HG03558 (cell line): ENCODE measurements at regions not wholly inside any gene's neighbourhood (a gene's known extent, or its start where the extent isn't known, plus 50 kb on each side); places are given as distances from the start of the nearest gene placed in this dataset.
"Not testable (repeated sequence)": the region's sequence is repeated elsewhere in the genome, so short reads cannot be mapped to it uniquely, and the experiment has no call there.

ENCODE experiments used
- ATAC-seq: cut with Tn5 transposase; IDR thresholded peaks from one replicate; pipeline ENCODE4 v1.9.1; 2021; ENCODE audit warnings: moderate number of reproducible peaks; ENCODE audit not compliant: unreplicated experiment; ENCODE audit errors: extremely low read depth

- ATAC-seq = no peak
These were observed 52.2 kb upstream of the MKI67 start for GRCh38 chr10:128178302-128178958.

- no peak for ATAC-seq
These were observed 54.6 kb upstream of the MKI67 start for GRCh38 chr10:128180843-128181242.

DNA sequence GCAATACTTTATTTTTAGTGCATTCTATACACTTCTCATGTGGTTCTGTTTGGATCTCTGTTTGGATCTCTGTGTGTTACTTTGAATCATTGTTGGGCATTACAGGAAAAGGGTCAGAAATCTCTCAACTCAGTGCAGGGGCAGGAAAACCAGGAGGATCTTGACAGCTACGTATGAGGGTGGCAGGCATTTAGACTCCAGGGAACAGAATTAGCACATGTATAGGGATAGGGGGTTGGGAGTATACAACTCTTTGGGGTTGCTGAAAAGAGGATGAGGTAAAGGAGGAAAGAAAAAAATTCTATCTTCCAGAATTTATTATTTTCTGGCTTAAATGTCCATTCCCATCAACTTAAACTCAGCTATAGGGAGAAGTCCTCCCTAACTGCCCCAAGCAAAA, 59.4 kb upstream of the MKI67 start:
- ATAC-seq = no peak

GRCh38 chr10:128186959-128187787, 61.0 kb upstream of the MKI67 start:
- no peak for ATAC-seq

- no peak for ATAC-seq
These were observed 61.6 kb upstream of the MKI67 start for GRCh38 chr10:128187788-128188185.

- no peak for ATAC-seq
These were observed 63.0 kb upstream of the MKI67 start for GRCh38 chr10:128189176-128189575.

DNA sequence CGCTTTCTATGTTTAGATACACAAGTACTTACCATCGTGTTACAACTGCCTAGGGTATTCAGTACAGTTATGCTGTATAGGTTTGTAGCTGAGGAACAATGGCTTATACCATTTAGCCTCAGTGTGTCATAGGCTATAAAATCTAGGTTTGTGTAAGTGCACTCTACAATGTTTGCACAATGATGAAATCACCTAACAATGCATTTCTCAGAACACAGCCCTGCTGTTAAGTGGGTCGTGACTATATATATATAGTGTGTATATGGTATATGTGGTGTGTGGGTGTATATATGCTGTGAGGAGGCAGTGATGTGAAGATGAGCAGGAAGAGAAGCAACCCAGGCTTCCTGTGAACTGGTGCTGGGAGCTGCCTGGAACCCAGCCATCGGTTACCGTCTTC, 65.6 kb upstream of the MKI67 start:
- no peak for ATAC-seq

DNA sequence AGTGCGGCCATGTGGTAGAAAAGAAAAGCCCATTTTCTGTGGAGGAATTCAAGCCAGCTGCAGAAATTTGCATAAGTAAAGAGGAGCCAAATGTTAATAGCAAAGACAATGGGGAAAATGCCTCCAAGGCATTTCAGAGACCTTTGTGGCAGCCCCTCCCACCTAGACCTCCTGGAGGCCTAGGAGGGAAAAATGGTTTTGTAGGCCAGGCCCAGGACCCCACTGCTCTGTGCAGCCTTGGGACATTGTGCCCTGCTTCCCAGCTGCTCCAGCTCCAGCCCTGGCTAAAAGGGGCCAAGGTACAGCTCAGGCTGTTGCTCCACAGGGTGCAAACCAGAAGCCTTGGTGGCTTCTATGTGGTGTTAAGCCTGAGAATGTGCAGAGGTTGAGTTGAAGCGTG, 75.6 kb upstream of the MKI67 start:
- ATAC-seq = not testable (repeated sequence)

- ATAC-seq = no peak
These were observed 76.8 kb upstream of the MKI67 start for GRCh38 chr10:128203028-128203427.

DNA sequence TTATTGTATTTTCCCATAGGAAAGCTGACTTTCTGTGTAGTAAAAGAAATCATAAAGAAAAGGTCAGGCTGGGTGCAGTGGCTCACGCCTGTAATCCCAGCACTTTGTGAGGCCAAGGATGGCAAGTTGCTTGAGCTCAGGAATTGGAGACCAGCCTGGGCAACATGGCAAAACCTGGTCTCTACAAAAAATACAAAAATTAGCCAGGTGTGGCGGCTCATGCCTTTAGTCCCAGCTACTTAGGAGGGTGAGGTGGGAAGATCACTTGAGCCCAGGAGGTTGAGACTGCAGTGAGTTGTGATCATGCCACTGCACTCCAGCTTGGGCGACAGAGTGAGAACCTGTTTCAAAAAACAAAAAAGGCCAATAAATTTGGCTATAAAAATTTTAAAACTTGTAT, 79.4 kb upstream of the MKI67 start:
- ATAC-seq = not testable (repeated sequence)

GRCh38 chr10:128206676-128207075, 80.5 kb upstream of the MKI67 start:
- ATAC-seq = no peak

DNA sequence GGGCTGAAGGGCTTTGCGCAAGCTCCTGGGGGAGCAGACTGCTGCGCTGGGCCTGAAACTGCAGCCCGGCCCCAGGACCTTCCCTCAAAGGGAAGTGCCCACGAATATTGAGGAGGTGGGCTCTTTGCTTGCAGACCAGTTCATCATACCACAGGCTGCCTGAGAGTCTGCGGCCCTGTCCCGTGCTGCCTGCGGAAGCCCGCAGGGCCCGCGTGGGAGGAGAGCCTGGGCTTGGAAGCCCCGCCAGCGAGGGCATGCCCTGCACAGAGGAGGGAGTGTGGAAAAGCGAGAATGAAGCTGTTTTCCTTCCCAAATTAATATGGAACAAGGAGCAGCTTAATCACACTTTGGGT, 83.6 kb upstream of the MKI67 start:
- ATAC-seq = no peak

- ATAC-seq = no peak
These were observed 84.2 kb upstream of the MKI67 start for GRCh38 chr10:128210215-128211063.

- ATAC-seq = no peak
These were observed 84.9 kb upstream of the MKI67 start for GRCh38 chr10:128211064-128211504.

- peak; percentile 99 for ATAC-seq
These were observed 85.9 kb upstream of the MKI67 start for GRCh38 chr10:128211953-128212727.

DNA sequence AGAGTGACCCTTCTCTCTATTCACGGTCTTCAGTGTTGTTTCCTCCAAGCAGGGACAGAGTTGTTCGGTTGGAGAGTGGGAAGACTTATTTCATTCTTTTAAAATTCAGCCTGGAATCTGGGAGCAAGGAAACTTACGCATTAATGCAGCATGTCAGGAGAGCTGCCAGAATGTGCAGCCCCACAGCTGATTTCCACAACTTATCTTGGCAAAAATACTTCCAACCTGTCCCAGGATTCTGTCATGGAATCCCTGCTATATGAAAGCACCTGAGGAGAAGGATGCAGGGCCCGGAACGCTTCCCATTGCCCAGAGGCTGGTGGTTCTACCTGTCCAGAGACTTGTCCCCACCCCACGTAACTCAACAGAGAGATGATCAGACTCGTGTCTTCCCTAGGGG, 86.9 kb upstream of the MKI67 start:
- ATAC-seq = no peak

DNA sequence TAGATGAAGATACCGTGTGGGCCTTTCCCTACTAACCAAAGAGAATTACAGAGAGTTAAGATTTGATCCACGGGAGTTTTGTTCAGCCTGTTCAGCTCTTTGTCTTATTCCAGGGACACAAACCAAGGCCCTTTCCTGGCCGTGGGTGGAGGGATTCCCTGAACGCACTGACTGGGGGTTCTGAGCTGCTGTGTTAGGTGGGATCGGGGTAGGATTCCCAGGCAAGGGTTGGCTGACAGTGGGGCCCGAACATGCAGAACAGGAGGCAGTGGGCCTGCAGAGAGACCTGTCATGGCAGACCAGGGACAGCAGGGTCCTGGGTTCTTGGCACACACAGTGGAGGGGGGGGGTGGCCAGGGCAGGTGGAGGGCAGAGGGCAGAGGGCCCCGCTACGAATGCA, 89.5 kb upstream of the MKI67 start:
- no peak for ATAC-seq

- ATAC-seq = no peak
These were observed 90.9 kb upstream of the MKI67 start for GRCh38 chr10:128217136-128217535.

DNA sequence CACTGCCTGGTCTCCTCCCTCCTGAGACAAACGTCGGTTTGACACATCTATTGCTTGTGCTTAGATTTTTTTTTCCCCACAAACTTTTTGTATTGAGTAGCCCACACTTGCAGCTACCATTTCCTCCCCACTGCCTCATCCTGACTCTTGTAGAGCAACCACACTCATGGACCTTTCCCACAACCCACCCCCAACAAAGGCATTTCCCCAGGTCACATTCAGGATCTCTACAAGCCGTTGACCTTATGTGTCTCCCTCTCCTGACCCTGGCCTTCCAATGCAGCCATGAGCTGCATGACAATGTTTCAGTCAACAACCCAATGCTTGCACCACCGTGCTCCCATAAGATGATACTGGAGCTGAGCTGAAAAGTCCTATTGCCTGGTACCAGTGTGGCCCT, 91.9 kb upstream of the MKI67 start:
- ATAC-seq = no peak

GRCh38 chr10:128219295-128219694, 93.1 kb upstream of the MKI67 start:
- ATAC-seq = no peak
